GM18505 (cell line): ENCODE measurements at regions not wholly inside any gene's neighbourhood (a gene's known extent, or its start where the extent isn't known, plus 50 kb on each side); places are given as distances from the start of the nearest gene placed in this dataset.
"Not testable (repeated sequence)": the region's sequence is repeated elsewhere in the genome, so short reads cannot be mapped to it uniquely, and the experiment has no call there.

Experiments
- ATAC-seq: cut with Tn5 transposase; IDR thresholded peaks from one replicate; pipeline ENCODE4 v1.9.1; 2021; ENCODE audit not compliant: unreplicated experiment
- POLR2A ChIP-seq: IDR thresholded peaks from 4 replicates; pipeline ENCODE4 v1.6.1; 2011; ENCODE audit warnings: borderline replicate concordance; ENCODE audit not compliant: insufficient read depth, insufficient read length; ENCODE audit errors: extremely low read depth

DNA sequence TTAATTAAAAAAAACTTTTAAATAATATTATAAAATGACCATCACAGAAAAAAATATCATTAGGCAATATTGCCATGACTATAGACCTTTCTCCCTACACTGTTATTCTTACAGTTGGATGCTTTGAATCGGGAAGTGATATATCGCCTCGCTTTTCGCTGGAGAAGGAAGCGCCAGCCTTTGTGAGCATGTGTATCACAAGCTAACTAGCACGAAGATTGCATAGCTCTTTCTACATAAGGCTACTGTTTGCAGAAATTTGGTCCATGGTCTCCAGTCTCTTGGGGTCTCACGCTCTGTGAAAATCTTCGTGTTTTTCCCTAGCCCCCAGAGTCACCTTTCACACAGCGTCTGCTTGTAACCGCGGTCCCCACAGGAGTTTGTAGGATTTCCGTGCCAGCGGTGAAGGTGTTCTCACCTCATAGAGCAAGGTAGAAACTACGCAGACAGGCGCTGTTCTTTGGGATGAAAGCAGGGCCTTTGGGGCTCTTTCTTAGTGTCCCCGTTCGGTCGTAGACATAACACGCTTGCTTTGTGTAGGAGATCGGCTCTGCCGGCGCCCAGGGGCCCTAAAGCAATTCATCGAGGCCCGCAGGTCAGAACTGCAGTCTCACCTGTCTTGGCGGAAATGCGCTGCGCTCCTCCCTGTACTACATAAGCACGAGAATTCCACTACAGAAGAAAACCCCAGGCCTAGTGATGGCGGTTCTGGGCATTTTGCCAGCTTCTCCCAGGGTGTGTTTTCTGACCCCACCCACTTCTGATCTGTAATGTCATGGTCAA lies 214.5 kb upstream of the NOTCH2NLA start:
- ATAC-seq: not testable (repeated sequence)

DNA sequence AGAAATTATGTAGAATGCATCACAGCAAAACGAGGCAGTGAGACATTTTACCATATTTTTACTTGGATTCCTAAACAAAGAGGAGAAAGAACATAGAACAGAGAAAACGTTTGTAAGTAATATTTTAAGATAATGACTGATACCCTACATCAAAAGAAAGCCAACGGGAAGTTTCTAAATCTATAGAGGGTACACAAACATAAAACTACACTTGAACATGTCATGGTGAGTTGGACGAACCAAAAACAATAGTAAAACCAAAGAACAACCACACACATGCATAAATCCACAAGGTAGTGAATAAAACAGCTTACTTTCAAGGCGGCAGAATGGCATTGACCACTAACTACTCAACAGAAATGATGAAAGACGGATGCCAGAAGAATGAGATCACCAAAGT lies 209.7 kb upstream of the NOTCH2NLA start:
- not testable (repeated sequence) for ATAC-seq

DNA sequence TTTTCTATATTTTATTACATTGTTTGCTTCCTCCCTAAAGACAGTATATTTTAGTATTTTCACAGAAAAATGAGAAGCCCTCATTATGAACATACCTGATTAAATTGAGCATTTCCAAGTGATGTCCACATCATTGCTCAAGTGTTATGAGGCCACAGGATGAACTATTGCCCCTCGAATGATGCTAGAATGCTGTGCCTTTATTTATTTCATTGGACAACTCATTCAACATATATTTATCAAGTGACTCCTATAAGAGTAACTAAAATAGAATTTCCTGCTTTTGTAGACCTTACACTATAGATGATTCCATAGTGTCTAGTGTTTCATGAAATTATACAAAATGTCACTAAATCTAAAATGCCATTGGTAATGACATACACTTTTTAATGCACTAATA lies 187.8 kb upstream of the NOTCH2NLA start:
- ATAC-seq: not testable (repeated sequence)

DNA sequence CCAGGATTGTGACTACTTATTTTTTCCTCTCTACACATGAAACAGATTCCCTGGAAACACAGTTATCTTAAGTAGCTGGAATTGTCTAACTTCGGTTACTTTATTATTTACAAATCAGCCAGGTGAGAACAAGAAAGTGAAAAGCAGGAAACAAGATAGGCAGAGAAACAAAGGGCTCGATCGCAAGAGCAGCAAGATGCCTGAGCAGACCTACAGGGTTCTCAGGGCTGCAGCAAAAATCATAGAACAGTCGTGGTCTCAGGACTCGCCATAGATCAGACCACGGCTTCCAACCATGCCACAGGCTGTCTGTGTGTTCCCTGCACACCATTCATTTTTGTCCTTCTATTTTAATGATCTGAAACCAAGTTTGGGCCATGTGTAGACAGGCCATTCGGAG lies 186.2 kb upstream of the NOTCH2NLA start:
- not testable (repeated sequence) for ATAC-seq

DNA sequence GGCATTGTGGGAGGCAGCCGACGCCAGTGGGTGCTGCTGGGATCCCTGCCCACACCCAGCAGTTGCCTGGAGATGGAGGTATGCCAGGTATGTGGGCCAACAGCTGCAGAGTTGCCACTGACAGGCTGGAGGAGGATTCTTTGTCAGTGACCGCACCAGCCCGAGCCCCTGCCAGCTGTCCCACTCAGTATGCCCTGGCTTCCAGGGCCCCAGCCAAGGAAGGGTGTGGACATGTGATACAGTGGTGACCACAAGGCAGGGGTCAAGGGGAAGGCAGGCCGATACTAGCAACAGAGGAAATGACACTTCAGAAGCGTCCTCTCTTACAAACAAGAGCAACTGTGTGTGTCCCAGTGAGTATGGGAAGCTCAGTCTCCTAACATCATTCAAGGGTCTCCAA lies 185.1 kb upstream of the NOTCH2NLA start:
- not testable (repeated sequence) for ATAC-seq

DNA sequence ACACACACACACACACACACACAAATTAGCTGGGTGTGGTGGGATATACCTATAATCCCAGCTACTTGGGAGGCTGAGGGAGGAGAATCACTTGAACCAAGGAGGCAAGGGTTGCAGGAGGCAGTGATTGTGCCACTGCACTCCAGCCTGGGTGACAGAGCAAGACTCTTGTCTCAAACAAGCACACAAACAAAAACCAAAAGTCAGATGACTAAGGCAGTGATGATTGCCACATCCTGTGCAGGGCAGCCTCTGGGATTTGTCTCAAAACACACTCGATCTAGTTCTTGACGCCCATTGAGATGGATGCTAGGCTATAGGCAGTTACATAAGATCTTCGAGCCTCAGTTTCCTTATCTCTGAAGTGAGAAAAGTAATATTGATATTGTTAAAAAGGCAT lies 183.1 kb upstream of the NOTCH2NLA start:
- ATAC-seq: not testable (repeated sequence)

DNA sequence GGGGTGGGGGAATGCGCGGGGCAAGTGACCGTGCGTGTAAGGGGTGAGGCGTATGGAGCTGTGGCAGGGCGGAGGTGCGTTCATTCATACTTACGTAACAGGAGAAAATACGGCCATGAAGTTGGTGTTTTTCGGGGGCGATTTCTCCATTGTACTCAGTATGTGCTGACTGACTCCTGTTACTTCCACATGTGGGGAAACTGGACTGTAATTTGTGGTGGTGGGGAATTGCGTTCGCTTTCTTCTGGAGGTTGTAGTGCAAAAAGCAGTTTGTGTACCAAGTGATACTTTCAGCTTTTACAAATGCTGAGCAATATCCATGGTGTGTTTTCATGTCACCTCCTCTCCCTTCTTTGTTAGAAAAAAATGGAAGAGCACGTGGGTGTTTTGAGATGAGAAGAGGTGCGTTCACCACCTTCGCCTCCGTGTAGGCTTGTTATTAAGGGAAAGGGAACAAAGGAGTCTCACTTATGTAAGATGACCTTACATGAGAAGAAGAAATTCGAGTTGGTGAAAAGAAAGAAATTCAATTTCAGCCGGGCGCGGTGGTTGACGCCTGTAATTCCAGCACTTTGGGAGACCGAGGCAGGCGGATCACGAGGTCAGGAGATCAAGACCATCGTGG lies 181.1 kb upstream of the NOTCH2NLA start:
- ATAC-seq: not testable (repeated sequence)
- TF ChIP-seq POLR2A: peak; percentile 71

DNA sequence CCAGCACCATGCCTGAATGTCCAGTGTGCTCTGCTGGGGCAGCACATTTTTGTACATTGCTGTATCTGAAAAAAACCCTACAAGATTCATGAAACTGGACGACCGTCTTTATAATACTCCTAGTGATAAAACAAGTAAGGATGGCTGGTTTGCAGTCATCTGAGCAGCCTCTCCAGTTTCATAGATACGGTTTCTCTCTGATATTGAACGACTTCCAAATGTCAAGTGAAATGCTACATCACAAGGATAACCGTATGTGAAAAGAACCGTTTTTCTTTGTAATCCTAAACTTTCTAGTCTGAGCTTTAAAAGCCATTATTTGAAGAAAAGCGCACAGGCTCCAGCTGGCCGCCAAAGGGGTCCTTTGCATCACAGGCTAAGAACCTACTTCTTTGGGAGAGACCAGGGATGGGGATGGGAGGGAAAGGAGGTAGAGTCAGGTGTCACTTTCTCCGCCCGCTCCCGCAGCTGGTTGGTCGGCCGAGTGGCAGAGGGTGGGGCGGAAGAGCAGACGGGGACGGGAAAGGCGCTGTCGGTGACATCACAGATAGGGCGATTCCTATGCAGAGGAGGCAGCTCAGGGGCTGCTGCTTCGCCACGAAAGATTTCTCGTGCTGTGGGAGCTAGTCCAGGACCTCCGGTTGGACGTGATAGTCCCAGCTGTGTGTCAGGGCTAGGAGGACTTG lies 180.4 kb upstream of the NOTCH2NLA start:
- ATAC-seq: not testable (repeated sequence)

DNA sequence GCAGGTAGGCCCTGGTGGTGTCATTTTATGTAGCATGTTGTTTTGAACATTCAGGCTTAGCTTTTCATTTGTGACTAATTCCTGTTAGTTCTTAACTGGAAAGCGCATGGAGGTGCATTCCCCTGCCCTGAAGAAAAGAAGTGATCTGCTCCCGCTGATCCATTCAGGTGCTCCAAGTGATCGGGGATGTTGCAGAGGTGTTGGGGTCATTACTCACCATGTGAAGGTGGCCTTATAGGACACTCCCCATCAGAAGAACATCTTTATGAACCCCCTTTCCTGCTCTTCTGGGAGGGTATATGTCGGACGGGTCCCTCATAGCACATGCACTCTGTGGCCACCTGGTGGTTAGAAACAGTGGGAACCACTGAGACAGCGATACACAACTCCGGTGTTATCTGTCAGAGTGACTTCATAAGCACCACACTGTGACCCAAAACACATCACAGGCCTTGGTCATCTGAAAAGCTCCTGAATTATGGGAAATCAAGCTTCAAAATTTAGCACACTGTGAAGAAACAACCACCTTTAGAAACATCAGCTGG lies 172.5 kb upstream of the NOTCH2NLA start:
- ATAC-seq: not testable (repeated sequence)

DNA sequence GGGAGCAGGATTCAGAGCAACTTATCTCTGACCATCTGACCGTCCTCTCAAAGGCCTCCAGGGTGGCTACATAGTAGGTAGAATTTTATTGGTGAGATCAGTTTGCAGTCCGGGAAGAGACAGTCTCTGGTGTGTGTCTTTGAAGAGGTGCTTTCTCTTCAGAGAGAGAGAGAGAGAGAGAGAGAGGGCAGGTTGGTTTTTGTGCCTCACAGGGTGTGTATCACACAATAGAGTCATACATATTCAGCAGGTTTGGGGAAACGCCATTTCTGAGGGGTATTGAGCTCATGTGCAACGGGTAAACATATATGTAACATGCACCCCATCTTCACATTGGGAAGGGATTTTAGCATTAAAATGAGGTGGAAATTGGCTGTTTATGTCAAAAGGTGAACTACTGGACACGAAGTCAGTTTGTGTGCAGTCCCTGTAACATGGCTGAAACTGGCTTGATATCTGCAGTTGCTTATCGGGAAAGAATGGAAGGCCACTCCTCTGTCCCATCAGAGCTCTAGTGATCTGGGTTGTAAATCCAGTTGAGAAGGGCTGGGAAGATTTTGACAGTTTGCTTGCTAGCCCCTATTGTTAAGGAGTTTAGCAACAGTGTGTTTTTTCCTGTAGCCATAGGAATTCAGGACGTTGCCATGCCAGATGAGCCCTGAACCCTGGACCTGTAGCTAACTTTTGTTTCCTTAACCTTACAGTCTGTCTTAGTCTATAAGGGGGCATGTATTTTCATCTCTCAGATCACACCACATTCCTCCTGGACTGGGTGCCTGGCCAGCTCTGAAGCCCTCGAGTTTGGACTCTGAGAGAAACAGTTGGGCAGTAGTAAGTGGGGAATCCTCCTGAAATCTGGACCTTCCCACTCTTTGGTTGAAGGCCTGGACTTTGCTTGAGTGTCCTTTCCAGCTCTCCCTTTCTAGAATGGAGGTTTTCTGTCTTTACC lies 171.6 kb upstream of the NOTCH2NLA start:
- not testable (repeated sequence) for ATAC-seq

DNA sequence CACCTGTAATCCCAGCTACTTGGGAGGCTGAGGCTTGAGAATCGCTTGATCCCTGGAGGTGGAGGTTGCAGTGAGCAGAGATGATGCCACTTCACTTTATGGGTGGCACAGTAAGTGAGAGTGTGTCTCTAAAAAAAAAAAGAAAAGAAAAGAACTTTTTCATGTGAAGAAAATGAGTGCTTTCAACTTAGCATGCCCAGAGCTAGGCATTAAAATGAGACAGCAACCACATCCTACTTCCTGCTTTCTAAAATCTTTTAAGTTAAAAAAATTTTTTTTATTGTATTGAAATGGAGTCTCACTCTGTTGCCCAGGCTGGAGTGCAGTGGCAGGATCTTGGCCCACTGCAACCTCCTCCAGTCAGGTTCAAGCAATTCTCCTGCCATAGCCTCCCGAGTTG lies 170.4 kb upstream of the NOTCH2NLA start:
- not testable (repeated sequence) for ATAC-seq

DNA sequence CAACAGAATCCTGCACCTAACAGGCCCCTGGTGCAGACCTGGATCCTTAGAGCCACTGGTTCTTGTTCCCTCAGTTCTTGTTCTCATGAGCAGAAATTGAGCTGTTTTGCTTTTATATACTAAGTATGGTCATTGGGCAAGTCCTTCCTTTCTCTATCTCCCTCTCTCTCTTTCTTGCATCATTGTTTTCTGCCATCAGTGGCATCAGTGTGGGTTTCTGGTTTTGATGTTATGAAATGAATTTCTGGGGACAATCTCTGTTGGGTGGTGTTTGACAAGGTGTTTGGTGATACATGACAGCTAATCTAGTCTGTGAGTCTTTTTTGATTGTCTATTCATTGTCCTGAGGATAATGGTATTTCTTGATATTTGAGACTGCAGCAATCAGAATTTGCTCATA lies 168.0 kb upstream of the NOTCH2NLA start:
- ATAC-seq: not testable (repeated sequence)

DNA sequence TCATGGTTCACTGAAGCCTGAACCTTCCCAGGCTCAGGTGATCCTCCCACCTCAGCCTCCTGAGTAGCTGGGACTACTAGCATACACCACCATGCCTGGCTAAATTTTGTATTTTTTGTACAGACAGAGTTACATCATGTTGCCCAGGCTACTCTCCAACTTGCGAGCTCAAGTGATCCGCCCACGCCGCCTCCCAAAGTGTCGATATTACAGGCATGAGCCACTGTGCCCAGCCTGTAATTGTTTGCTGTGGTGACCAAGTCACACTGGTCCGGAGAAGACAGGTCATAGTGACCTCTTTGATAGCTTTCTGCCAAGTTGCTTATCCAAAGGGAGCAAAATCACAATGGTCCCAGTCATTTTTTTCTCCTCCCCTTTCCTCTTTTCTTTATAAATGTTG lies 167.4 kb upstream of the NOTCH2NLA start:
- not testable (repeated sequence) for ATAC-seq

DNA sequence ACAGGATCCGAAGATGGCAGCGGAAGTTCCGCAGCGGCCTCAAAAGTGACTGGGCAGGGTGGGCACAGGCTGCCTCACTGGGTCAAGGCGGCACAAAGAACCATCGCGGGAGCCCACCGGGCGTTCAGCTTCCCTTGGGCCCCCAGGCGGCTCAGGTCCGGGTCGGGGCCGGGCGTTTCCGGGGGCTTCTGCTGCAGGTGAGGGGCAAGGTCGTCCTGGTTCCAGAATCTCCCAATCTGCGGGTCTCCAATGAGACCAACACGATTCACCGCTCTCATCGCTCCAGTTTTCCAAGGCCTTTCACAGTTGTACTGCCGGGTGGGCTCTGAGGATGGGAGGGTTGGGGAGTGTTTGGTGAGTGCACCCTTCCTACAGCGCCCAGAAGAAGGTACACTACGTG lies 165.0 kb upstream of the NOTCH2NLA start:
- ATAC-seq: not testable (repeated sequence)

DNA sequence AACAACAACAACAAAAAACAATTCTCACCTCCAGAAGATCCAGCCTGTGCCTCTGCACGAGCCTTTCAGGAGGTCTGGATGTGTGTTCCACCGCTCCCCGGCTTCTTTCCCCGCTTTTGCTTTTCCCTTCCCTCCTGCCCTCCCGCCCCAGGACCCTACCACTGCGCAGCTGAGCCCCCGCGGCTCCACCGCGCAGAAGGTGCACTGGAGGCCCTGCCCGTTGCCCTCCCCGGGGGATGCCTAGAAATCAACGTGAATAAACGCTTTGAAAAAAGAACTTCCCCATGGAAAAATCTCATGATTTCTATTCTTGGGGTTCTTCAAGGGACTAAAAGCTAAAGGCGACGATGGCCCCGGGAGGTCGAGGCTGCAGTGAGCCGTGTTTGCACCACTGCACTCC lies 164.3 kb upstream of the NOTCH2NLA start:
- not testable (repeated sequence) for ATAC-seq

DNA sequence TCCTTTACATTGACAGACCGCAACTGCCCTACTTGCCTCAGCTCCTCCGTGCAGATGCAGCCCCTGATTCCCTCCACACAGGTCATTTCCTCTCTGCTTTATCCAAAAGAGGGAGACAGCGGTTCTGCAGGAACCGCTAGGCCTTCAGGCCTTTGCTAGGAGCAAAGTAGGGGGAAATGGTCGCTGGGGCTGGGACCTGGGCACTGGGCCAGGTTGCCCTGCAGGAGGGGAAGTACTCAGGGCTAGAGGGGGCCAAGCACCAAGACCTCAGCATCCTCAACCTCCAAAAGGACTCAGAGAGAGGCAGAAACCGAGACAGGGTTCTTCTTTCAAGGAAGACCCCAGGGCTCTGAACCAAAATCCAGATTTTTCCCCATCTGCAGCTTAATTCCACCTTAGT lies 160.4 kb upstream of the NOTCH2NLA start:
- not testable (repeated sequence) for ATAC-seq

DNA sequence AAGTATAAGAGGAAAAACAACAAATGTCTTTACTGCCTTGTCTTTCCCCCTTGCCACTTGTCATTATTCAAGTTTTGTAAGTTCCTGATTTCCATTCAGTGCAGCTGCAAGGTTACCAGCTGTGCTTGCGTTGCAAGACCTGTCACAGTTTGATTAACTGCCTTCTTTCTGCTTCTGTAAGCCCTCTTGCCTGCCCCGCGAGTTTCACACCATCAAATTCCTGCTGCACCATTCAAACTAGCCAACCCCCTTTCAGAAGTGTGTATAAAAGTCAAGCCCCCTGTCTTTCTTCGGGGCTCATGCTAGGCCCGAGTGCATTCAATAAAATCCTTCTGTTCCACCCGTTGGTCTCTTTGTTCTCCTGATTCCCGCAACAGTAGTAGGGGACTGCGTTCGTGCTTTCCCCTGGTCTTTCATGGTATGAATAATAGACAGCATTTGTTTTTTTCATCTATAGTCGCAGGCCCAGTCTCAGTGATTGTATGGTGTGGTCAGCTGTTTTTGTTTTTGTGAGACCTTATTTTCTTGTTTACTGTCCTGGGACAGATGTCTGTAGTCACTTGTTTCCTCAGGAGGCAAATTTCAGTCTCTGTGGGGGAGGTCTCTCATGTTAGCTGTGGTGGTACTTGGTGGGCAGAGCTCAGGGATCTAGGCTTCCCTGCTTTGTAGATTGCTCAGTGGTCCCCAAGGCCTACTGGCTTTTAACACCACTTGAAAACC lies 159.1 kb upstream of the NOTCH2NLA start:
- ATAC-seq: not testable (repeated sequence)
